ENCODE measurements at regions not wholly inside any gene's neighbourhood (a gene's known extent, or its start where the extent isn't known, plus 50 kb on each side); places are given as distances from the start of the nearest gene placed in this dataset.

DNA sequence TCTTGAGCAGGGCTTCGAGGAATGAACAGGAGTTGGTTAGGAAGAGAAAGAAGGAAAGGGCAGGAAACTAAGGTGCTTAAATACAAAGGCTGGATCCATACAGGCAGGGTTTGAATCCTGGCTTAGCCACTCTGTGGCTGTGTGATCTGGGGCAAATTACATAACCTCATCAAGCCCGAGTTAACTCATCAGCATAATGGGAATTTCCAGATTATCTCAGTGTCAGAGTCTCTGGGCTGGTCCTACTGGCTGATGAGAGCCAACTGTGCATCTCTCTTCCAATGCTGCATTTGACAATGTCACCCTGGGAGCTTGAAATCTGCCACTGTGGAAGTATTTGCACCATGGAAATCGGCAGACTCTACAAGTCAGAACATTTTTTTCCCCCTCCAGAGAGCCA lies 83.8 kb upstream of the SLC6A6 start:
- no peak for TF ChIP-seq POLR2A (IDR thresholded peaks at IDR 0.05)
- TF ChIP-seq, protein P1, sequence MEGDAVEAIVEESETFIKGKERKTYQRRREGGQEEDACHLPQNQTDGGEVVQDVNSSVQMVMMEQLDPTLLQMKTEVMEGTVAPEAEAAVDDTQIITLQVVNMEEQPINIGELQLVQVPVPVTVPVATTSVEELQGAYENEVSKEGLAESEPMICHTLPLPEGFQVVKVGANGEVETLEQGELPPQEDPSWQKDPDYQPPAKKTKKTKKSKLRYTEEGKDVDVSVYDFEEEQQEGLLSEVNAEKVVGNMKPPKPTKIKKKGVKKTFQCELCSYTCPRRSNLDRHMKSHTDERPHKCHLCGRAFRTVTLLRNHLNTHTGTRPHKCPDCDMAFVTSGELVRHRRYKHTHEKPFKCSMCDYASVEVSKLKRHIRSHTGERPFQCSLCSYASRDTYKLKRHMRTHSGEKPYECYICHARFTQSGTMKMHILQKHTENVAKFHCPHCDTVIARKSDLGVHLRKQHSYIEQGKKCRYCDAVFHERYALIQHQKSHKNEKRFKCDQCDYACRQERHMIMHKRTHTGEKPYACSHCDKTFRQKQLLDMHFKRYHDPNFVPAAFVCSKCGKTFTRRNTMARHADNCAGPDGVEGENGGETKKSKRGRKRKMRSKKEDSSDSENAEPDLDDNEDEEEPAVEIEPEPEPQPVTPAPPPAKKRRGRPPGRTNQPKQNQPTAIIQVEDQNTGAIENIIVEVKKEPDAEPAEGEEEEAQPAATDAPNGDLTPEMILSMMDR (IDR thresholded peaks at IDR 0.05) = no peak
